ENCODE measurements at regions not wholly inside any gene's neighbourhood (a gene's known extent, or its start where the extent isn't known, plus 50 kb on each side); places are given as distances from the start of the nearest gene placed in this dataset.
"Not testable (repeated sequence)": the region's sequence is repeated elsewhere in the genome, so short reads cannot be mapped to it uniquely, and the experiment has no call there.

DNA sequence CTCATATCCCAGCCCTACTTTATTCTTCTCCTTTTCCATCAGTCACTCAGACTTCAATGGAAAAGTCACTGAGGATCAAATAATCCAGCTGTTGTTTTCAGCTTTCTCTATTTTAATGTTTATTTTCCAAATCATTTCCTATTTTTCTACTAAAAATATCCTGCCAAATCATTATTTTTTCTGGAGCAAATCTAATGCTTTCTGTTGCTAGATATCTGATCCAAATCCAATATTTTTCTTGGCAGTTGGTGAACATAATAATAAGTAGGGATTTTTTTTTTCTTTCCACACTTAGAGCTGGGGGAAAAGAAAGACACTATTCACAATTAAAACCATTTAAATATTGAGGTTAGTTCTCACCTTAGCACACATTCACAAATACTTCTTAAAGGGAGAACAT is 656.1 kb downstream of the DACH1 start:
- no peak for DNase-seq

- no peak for DNase-seq
Measured at GRCh38 chr13:71209217-71209616, 657.8 kb downstream of the DACH1 start.

DNA sequence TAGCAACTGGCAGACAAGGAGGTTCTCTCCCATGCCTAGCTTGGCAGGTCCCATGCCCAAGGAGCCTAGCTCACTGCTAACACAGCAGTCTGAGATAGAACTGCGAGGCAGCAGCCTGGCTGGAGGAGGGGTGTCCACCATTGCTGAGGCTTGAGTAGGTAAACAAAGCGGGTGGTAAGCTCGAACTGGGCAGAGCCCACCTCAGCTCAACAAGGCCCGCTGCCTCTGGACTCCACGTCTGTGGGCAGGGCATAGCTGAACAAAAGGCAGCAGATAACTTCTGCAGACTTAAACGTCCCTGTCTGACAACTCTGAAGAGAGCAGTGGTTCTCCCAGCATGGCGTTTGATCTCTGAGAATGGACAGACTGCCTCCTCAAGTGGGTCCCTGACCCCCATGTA is 682.4 kb downstream of the DACH1 start:
- not testable (repeated sequence) for DNase-seq

- DNase-seq: not testable (repeated sequence)
Measured at GRCh38 chr13:71183352-71183751, 683.7 kb downstream of the DACH1 start.

GRCh38 chr13:71171740-71172139 is 695.3 kb downstream of the DACH1 start:
- no peak for DNase-seq

DNA sequence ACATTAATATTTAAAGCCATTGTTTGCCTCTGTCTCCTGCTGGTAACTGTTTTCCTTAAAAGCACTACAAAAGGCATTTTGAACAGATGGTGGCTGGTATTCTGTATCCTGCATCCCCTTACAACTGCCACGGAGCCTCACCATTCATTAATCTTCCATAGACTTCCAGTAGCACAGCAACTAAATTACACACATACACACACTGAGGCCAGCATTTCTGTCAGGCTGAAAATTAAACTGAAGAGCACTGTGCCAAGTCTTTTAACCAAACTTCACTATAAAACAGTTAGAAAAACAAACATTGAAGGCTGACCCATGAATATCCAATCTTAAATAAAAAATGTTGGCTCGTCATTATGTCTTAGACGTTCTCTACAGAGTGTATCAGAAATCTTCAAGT is 697.8 kb downstream of the DACH1 start:
- DNase-seq: no peak

- DNase-seq: no peak
Measured at GRCh38 chr13:71156550-71156949, 710.5 kb downstream of the DACH1 start.

DNA sequence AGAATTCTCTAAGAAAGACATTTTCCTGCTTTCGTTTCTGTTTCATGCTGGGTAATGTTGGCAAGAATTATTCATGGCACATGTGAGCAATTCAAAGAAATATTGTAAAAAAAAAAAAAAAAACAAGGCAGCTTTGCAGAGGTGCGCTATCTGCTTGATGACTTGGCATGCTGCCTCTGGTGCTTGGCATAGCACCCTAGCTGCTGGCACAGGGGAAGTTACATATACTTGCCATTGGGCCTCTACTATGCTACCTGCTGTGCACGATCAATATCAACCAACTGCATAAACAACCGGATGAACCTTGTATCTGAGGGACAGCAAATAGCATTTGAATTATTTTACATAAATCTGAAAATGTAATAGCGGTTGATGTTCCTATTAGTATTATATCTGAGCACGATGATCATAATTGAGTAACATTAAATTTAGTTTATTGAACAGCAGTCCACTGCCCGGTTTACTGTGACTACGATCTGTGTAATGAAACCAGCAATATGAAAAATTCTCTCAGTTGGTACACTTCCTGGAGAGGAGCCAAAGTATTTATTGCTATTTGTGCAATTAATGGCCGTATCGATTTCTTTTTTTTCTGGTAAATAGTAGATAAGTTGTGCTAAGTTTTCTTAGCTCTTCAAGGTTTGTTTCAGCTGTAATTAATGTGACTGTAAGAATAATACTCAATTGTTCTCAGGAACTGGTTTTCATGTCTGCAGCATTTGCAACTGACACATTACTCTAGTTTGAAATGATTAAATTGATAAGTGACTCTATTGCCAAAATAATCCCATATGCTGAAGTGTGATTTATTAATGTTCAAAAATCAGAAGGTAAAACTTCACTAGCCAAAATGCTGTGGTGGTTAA is 717.3 kb downstream of the DACH1 start:
- no peak for DNase-seq

GRCh38 chr13:71149046-71149445 is 718.0 kb downstream of the DACH1 start:
- DNase-seq: no peak

GRCh38 chr13:71148396-71148795 is 718.6 kb downstream of the DACH1 start:
- no peak for DNase-seq

GRCh38 chr13:71144883-71145282 is 722.1 kb downstream of the DACH1 start:
- no peak for DNase-seq

- DNase-seq: no peak
Measured at GRCh38 chr13:71137101-71137500, 729.9 kb downstream of the DACH1 start.

DNA sequence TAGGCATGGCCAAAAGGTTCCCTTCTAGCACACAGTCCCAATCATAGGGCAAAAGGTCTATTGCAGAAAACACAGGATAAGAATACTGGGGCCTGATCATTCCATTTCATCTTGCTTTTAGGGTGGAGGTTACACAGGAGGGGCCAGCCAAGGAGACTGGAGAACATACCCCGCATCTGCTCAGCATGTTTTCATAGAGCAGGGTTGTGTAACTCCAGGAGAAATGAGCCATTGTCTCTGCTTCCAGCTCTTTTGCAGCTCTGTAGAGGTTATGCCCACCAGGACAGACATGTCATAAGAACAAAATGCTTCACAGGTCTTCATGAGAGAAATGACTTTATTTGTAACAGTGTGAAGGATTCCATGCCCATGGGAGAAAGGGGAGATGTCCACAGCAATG is 742.8 kb downstream of the DACH1 start:
- no peak for DNase-seq

DNA sequence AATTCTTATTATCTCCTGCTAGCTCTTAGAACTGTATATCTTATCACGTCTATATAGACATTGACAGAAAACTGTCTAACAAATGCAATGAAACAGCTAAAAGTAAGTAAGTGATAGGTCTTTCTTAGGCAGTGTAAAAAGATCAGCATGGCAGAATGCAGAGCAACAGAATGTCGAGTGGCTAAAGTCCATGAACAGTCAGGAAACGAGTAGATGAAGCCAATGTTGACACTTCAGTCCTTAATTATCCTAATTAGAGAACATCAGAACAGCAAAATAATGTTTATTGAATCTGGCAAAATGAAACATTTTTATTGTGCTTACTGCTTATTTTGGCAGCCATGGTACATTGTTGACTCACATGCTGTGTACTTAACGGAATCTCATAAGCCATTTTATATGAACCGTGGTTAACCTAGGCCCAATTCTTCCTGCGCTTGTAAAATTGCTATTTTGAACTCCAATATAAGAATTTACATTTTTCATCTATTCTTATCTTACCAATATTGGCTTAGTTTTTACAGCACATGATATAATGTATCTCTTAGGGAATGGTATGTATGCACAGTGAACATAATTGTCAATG is 748.1 kb downstream of the DACH1 start:
- no peak for DNase-seq

DNA sequence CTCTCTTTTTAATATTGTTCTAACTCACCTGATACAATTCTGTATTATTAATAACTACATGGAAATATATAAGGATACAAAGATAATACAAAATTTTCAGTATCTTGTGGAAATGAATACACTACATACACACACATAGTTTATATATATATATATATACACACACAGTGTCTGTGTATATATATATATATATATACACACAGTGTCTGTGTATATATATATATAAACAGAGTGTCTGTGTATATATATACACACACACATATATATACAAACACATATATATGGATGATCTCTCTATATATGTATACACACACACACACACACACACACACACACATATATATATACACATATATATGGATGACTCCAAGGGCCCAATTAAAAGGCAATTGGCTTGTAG is 749.1 kb downstream of the DACH1 start:
- no peak for DNase-seq

DNA sequence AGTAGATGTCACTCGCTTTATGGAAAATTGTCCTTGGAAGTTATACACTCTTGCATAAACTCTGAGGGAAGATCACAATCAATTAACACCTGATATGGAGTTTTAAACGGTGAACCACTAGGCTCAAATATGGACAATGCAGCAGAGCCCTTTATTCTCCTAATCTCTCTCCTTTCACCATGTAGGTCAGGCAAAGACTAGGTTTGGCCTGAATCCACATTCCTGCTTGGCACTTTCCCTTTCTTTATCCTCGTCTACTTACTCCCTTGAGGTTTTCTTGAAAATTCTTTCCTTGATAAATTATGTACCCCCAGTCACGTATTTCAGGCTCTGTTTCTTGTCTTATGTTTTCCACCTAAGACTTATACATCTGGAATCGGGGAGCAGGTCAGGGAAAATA is 751.7 kb downstream of the DACH1 start:
- DNase-seq: no peak

- no peak for DNase-seq
Measured at GRCh38 chr13:71096421-71096820, 770.6 kb downstream of the DACH1 start.

DNA sequence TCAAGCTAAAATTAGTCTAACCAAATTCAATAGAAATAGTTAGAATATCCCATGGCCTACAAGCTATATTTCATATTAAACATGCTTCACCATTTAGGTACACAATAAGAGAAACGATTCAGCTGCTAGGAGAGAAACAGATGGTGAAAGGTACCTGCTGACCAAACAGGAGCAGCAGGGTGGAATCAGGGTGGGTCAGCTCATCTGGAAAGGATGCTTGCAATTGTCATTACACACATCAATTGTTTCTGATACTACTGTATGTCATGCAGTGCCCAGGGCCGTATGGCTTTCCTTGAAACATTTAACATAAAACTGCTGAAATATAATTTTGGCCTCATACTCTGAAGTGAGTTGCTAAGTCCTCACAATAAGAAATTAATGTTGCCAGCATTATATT is 776.0 kb downstream of the DACH1 start:
- no peak for DNase-seq

GRCh38 chr13:71089056-71089455 is 777.9 kb downstream of the DACH1 start:
- DNase-seq: no peak

DNA sequence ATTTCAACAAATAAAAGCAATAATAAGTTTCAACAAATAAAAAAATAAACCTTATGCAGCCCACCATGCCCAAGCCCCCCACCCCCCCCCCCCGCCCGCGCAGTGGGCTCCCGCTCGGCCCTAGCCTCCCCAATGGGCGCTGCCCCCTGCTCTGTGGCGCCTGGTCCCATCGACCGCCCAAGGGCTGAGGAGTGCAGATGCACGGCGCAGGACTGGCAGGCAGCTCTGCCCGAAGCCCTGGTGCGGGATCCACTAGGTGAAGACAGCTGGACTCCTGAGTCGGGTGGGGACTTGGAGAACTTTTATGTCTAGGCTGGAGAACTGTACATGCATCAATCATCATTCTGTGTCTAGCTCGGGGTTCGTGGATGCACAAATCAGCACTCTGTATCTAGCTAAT is 779.6 kb downstream of the DACH1 start:
- no peak for DNase-seq

- no peak for DNase-seq
Measured at GRCh38 chr13:71087006-71087405, 780.0 kb downstream of the DACH1 start.

DNA sequence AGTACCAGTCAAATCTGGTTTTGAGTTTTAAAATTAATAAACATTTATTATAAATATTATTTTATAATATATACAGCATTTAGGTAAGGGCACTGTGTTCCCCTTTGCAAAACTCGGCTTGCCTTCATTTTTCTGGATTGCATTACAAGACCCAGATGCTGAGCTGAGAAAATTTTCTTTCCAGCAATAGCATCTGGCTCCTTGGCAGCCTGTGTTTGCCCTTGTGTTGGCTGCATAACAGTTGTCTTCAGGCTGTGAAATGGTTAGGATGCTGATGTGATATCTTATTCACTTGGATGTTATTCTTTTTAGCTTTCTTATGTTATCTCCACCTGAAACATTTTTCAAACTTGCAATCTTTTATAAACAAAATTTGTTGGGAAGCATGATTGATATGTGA is 784.4 kb downstream of the DACH1 start:
- DNase-seq: no peak

DNA sequence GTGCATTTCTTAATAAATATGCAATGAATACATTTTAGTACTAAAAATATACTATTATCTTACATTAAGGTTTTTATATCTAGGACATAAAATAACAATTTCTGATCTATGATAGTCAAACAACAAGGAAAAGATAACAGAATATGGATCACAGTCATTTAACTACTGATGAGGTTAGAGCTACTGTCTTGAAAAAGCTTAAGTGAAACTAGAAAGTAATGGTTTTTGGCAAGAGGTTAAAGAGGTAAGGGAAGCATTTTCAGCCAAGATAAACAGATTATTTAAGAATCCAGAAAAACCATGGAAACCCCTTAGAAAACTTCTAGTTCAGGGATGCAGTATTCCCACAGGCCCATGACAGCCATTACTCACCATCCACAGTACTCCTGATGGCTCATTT is 787.4 kb downstream of the DACH1 start:
- DNase-seq: no peak

GRCh38 chr13:71068041-71068440 is 799.0 kb downstream of the DACH1 start:
- no peak for DNase-seq
